HG02763 (cell line): ENCODE measurements at regions not wholly inside any gene's neighbourhood (a gene's known extent, or its start where the extent isn't known, plus 50 kb on each side); places are given as distances from the start of the nearest gene placed in this dataset.

ENCODE experiments used
- ATAC-seq: cut with Tn5 transposase; IDR thresholded peaks from one replicate; pipeline ENCODE4 v1.9.1; 2021; ENCODE audit warnings: mild to moderate bottlenecking, moderate library complexity; ENCODE audit not compliant: unreplicated experiment

GRCh38 chr10:88081457-88082054, 218.1 kb downstream of the PTEN start:
- no peak for ATAC-seq

- ATAC-seq = peak; percentile 24
Measured at GRCh38 chr10:88082391-88082790, 219.0 kb downstream of the PTEN start.

DNA sequence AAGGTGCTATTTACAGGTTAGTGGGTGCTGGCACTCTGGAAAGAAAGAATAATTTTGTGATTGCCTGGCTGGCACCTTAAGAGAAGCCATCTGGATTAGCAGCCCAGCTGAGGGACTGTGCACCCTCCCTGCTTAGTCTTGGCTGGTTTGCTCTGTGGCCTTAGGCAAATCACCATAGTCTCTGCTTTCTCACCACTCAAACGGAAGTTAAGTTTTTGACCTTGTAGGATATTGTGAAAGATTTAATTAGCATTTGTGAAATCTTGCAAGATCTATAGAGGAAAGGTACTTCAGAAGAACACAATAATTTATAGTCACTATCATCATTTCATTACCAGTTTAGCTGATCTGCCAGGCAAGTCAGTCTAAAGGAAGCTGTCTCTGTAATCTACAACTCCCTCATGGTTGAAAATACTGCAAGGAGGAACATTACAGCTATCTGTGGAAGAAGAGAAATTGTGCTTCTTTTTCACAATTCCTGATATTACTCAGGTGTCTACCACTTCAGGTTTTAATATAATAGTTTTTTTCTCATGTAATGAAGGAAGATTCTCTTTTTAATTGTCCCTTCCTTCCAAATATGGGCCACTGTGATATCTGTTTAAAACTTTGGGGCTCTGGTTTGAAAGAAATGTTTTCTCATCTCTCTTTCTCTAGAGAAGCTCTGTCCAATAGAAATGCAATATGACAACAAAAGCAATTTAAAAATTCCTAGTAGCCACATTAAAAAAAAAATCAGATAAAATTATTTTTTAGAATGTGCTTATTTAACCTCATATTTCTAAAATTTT, 219.6 kb downstream of the PTEN start:
- ATAC-seq = peak; percentile 77

DNA sequence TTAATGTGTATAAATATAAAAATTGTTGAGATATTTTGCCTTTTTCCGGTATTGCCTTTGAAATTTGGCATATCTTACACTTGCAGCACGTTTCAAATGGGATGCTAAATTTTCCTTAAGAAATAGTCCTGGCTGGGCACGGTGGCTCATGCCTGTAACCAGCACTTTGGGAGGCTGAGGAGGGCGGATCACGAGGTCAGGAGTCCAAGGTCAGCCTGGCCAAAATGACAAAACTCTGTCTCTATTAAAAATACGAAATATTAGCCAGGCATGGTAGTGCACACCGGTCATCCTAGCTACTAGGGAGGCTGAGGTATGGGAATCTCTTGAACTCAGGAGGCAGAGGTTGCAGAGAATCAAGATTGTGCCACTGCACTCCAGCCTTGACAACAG, 220.2 kb downstream of the PTEN start:
- ATAC-seq = no peak

DNA sequence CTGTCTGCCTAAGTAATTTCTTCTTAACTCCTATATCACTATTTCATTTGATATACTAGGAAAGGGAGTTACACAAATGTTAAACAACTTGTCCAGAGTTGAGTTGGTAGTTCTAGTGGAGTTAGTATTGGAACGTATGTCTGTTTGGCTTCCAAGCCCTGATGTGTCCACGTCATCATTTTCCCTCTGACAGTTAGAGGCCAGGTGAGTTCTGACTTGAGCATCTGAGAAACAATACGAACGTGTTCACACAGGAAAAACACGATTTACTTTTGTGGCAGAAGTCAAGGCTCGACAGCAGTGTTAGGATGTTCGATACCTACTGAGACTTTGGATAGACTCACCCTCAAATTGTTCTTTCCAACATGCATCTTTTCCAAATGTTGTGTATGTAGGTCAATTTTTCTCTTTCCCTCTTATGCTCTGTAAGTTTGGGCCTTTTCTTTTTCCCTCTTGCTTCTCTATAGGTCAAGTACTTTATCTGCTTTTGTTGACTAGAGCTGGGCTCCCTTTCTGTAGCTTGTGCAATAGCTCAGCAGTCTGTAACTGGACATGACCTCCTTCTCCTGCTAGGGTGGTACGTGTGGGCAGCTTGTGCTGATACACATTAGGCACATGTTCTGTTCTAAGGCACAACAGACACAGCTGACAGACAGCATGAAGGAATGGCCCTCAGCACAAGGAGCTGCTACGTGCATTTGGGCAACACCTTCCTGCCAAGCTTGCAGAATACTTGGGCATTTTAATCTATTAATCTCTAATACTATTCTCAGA, 222.9 kb downstream of the PTEN start:
- ATAC-seq = no peak

DNA sequence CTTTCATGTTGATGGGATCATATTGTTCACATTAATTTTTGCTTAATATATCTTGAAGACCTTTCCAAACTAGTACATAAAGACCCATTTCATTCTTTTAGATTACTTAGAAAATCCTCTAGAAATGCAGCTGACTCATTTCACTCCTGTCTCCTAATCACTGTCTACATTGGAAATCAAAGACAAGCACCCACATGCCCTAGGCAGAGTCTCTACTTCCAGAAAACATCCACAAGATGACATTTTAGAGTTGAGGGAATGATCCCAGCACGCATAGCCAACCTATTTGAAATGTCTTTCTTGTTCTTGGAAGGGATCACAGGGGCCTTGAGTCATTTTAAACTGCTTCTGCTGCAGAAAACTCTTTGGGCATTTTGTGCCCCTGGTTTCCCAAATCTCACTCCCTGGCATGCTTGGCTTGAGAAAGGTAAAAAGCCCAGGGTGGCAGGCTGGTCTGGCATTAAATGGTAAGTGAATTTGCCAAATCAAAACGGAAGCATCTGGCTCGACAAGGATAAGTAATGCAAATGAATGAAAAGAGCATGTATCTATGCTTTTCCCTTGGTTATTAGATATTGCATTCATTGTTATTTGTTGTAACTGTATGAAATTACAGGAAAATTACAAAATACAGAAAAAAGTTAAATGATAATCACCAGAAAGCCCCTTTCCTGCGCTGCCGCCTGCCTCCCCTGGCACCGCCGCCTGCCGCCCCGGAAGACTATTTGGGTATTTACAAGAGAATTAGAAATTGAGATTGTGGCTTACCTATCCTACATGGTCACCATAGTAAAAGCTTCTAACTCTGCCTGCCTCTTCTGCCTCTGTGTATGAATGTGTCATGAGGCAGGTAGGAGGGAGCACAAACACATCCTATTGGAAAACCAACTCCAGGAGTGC, 225.3 kb downstream of the PTEN start:
- no peak for ATAC-seq

DNA sequence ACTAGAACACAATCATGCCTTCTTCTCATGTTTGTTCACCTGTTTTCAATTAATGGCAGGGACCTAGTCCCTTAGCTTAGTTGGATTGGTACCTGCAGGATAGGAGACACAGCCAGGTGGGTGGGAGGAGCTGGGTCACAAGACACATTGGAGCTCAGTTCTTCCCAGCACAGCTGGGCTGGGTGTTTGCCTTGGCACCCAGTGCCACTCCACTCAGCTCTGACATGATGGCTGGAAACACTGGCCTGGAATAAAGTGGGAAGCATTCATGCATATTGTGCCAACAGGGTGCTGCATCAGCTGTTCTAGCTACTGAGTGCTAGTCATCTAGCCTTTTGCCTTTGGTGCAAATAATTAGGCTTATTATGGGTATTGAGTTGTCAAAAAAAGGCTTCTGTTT, 226.1 kb downstream of the PTEN start:
- ATAC-seq = no peak

- no peak for ATAC-seq
Measured at GRCh38 chr10:88090568-88091214, 227.3 kb downstream of the PTEN start.

DNA sequence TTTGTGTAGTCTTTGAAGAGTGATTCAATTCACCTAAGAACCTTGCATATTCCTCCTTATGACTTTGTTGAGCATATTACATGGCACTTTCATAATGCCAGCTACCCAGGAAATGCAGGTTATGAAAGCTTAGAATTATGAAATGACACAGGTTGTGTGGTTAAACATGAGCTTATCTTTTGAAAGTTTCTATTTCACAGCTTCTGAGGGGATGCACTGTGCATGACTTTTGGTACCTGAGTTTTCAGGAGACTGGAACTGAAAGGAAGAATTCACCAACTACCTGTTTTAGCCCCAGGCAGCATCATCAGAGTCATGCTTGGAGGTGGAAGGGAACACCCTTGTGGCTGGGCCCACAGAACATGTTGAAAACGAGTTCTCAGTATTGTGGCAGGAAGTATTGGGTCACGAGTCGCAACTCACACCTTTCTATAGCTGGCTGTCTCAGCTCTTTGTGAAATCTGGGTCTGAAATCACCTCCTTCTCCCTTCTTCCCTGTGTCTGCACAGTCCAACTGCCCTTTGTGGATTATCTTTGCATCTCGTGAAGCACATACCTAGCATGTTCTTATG, 228.2 kb downstream of the PTEN start:
- peak; percentile 85 for ATAC-seq

GRCh38 chr10:88092265-88092664, 228.8 kb downstream of the PTEN start:
- ATAC-seq = no peak

- no peak for ATAC-seq
Measured at GRCh38 chr10:88092973-88093372, 229.5 kb downstream of the PTEN start.

DNA sequence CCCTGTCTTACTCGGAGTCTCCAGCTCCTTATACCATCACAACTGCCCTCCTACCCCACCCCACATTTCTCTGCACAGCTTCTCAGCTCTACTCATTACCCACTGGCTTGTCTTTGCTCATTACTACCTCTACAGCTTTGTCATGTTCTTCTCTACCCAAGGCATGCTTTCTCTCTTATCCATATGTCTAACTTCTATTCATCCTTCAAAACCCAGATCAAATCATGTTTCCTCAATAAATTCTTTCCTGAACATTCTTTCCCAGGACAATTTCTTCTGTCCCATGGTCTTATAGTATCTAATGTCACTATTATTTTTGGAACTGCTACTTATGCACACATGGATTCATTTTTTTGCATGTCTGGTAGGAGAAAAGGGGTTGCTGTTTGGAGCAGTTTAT, 231.4 kb downstream of the PTEN start:
- ATAC-seq = no peak

- ATAC-seq = no peak
Measured at GRCh38 chr10:88095223-88095721, 231.8 kb downstream of the PTEN start.

DNA sequence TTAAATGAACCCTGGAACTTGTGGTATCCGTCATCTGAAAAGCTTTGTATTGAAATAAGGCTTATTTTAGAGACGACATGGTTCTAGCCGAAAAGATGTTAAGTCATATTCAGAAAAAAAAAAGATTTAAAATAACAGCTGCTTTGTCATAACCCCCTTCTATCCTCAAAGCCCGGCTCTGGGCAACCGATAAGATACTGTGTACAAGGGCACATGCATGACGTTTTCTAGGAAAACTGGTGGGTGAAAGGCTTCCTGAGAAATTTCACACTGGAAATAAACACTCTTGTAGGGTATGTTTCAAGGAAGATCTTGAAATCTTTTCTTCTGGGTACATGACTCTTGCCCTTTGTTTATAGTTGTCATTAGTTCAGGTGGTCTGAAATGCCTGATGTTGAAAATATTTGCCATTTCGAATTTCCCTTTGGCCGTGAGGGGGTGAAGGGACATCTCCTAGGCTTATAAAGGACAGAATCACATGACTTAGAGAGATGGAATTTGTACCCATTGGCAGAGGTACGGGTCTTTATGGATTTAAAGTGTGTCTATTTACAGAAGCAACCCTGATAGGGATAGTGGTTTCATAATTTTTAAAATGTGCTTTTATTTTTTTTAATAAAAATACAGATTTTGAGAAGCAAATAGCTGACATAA, 232.5 kb downstream of the PTEN start:
- no peak for ATAC-seq

DNA sequence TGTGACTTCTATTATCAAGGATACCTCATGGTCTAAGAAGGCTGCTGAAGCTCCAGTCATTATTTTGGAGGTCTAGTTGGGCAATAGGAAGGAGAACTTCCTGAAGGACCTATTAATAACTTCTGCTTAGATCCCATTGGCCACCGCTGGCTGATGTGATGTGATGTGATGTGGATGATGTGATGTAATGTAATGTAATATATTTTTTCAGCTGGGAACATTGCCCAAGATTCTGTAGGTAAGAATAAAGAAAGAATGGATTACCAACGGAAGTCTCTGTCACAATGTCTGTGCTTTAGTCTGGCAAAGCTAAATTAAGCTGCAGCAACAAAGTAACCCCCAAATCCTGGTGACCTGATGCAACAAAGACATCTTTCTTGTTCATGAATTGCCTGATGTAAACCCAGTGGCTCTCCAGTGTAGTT, 233.7 kb downstream of the PTEN start:
- ATAC-seq = no peak

DNA sequence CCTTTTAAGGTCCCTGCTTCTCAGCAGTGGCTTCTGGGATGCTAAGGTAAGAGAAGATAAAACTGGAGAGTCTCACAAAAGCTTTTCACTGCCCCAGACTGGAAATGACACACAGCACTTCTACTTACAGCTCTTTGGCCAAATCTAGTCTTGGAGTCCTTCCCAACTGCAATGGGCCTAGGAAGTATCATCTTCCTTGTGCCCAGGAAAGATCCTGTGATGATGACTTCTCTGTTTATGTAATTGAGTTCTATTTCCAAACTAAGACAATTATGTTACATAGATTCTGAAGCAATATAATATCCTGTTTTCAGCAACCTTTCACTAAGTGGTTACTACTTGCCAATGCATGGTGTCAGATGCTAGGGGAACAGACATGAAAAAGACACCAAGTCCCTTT, 234.1 kb downstream of the PTEN start:
- no peak for ATAC-seq

GRCh38 chr10:88100281-88100680, 236.9 kb downstream of the PTEN start:
- ATAC-seq = no peak

DNA sequence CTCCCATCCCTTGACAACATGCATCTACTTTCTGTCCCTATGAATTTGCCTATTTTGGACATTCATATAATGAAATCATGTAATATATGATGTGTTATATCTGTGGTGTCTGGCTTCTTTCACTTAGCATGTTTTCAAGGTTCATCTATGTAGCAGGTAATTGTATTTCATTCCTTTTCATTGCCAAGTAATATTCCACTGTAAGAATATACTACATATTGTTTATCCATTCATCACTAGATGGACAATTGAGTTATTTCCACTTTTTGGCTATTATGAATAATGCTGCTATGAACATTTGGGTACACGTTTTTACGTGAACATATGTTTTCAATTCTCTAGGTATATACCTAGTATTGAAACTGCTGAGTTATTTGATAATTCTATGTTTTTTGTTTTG, 238.2 kb downstream of the PTEN start:
- no peak for ATAC-seq

DNA sequence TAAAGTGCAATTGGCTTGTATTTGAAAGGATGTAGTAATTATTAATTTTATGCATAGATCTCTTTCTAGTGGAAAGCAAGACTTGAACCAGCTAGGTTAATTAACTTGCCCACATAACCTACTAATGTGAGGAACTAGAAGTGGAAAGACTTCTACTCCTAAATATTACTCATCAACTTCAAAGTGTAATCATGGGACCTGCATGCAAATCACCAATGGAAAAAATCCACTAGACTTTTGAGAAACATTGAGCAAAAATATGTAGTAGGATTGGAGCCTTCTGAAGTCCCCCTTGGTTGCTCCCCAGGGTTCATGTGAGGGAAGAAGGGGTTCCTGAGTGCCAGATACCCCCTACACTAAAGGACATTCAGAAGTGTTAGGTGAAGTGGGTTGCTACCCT, 240.2 kb downstream of the PTEN start:
- no peak for ATAC-seq
